GM18508 (cell line): ENCODE measurements at regions not wholly inside any gene's neighbourhood (a gene's known extent, or its start where the extent isn't known, plus 50 kb on each side); places are given as distances from the start of the nearest gene placed in this dataset.

Source experiments
- ATAC-seq: cut with Tn5 transposase; IDR thresholded peaks from one replicate; pipeline ENCODE4 v1.9.1; 2021; ENCODE audit warnings: moderate number of reproducible peaks; ENCODE audit not compliant: insufficient read depth, unreplicated experiment

GRCh38 chr12:17818931-17819330 lies 271.1 kb downstream of the RERGL start:
- no peak for ATAC-seq

- no peak for ATAC-seq
Observed at GRCh38 chr12:17810399-17810798, 279.6 kb downstream of the RERGL start.

- no peak for ATAC-seq
Observed at GRCh38 chr12:17809206-17809605, 280.8 kb downstream of the RERGL start.

GRCh38 chr12:17802657-17803641 lies 287.0 kb downstream of the RERGL start:
- ATAC-seq, result no peak

GRCh38 chr12:17793854-17794253 lies 296.1 kb downstream of the RERGL start:
- no peak for ATAC-seq

GRCh38 chr12:17778242-17778641 lies 311.8 kb downstream of the RERGL start:
- no peak for ATAC-seq

GRCh38 chr12:17763366-17763765 lies 326.6 kb downstream of the RERGL start:
- no peak for ATAC-seq

GRCh38 chr12:17759982-17760381 lies 330.0 kb downstream of the RERGL start:
- no peak for ATAC-seq
